Forelimb muscle (tissue), 1 donor: ENCODE measurements at regions not wholly inside any gene's neighbourhood (a gene's known extent, or its start where the extent isn't known, plus 50 kb on each side); places are given as distances from the start of the nearest gene placed in this dataset.

Experiments
- DNase-seq: peaks from one replicate; pipeline ENCODE4 v3.0.0-alpha.2; 2013; ENCODE audit warnings: low read depth

- DNase-seq = no peak
These were observed 186.0 kb upstream of the FRMPD4 start for GRCh38 chrX:11952176-11952720.

- peak; percentile 34 for DNase-seq
These were observed 184.7 kb upstream of the FRMPD4 start for GRCh38 chrX:11953615-11954014.

- no peak for DNase-seq
These were observed 184.1 kb upstream of the FRMPD4 start for GRCh38 chrX:11954176-11954575.

- no peak for DNase-seq
These were observed 178.2 kb upstream of the FRMPD4 start for GRCh38 chrX:11960031-11960430.

- DNase-seq = no peak
These were observed 172.8 kb upstream of the FRMPD4 start for GRCh38 chrX:11965436-11965835.

- DNase-seq = no peak
These were observed 170.0 kb upstream of the FRMPD4 start for GRCh38 chrX:11967986-11968869.

GRCh38 chrX:11968991-11969390 is 169.3 kb upstream of the FRMPD4 start:
- DNase-seq = no peak

GRCh38 chrX:11970578-11971359 is 167.5 kb upstream of the FRMPD4 start:
- DNase-seq = no peak

- DNase-seq = no peak
These were observed 161.6 kb upstream of the FRMPD4 start for GRCh38 chrX:11976663-11977062.

- no peak for DNase-seq
These were observed 146.0 kb upstream of the FRMPD4 start for GRCh38 chrX:11992271-11992670.

GRCh38 chrX:11995146-11995545 is 143.1 kb upstream of the FRMPD4 start:
- DNase-seq = no peak

GRCh38 chrX:11996810-11997209 is 141.5 kb upstream of the FRMPD4 start:
- no peak for DNase-seq

GRCh38 chrX:11998944-11999343 is 139.3 kb upstream of the FRMPD4 start:
- DNase-seq = no peak

GRCh38 chrX:12002876-12003275 is 135.4 kb upstream of the FRMPD4 start:
- no peak for DNase-seq

GRCh38 chrX:12007881-12008280 is 130.4 kb upstream of the FRMPD4 start:
- DNase-seq = no peak

- no peak for DNase-seq
These were observed 127.8 kb upstream of the FRMPD4 start for GRCh38 chrX:12010436-12010835.

GRCh38 chrX:12011075-12011474 is 127.2 kb upstream of the FRMPD4 start:
- DNase-seq = no peak

- DNase-seq = no peak
These were observed 125.1 kb upstream of the FRMPD4 start for GRCh38 chrX:12013211-12013618.

GRCh38 chrX:12021698-12022097 is 116.6 kb upstream of the FRMPD4 start:
- DNase-seq = no peak

- DNase-seq = no peak
These were observed 111.8 kb upstream of the FRMPD4 start for GRCh38 chrX:12026481-12026880.

GRCh38 chrX:12032082-12032481 is 106.2 kb upstream of the FRMPD4 start:
- DNase-seq = no peak

GRCh38 chrX:12034741-12035140 is 103.5 kb upstream of the FRMPD4 start:
- DNase-seq = no peak

- DNase-seq = no peak
These were observed 95.7 kb upstream of the FRMPD4 start for GRCh38 chrX:12042615-12043014.
